HAP-1 (cell line): ENCODE measurements at regions not wholly inside any gene's neighbourhood (a gene's known extent, or its start where the extent isn't known, plus 50 kb on each side); places are given as distances from the start of the nearest gene placed in this dataset.
"Not testable (repeated sequence)": the region's sequence is repeated elsewhere in the genome, so short reads cannot be mapped to it uniquely, and the experiment has no call there.

Experiments used
- DNase-seq, 2 experiments: peaks; one replicate each; pipeline ENCODE4 v3.0.0-alpha.2; 2016 to 2020; ENCODE audit warnings: low spot score in 2 of 2
- H3K27me3 ChIP-seq: fragments of 250-450 bp; sonication (Bioruptor Pico); 2 replicates; pipeline ENCODE4 v1.5.1; 2020; ENCODE audit warnings: low read depth, mild to moderate bottlenecking, moderate library complexity
- H3K36me3 ChIP-seq: fragments of 250-450 bp; sonication (Bioruptor Pico); replicated peaks from 2 replicates; pipeline ENCODE4 v1.5.1; 2020; ENCODE audit warnings: mild to moderate bottlenecking
- H3K4me1 ChIP-seq: fragments of 250-450 bp; sonication (Bioruptor Pico); 2 replicates; pipeline ENCODE4 v1.5.1; 2020; ENCODE audit warnings: mild to moderate bottlenecking
- H3K4me3 ChIP-seq: fragments of 250-450 bp; sonication (Bioruptor Pico); 2 replicates; pipeline ENCODE4 v1.5.1; 2020; ENCODE audit warnings: mild to moderate bottlenecking, moderate library complexity
- H3K9me3 ChIP-seq: fragments of 250-450 bp; sonication (Bioruptor Pico); 2 replicates; pipeline ENCODE4 v1.5.1; 2020; ENCODE audit warnings: mild to moderate bottlenecking, moderate library complexity
- in situ Hi-C: fragments of 300-500 bp; cut with MboI; formaldehyde crosslinking; loops from 3 replicates; pipeline ENCODE4 v1.14.3; 2020; ENCODE audit warnings: low sequenced_read_pairs, inconsistent platforms, mixed read lengths

DNA sequence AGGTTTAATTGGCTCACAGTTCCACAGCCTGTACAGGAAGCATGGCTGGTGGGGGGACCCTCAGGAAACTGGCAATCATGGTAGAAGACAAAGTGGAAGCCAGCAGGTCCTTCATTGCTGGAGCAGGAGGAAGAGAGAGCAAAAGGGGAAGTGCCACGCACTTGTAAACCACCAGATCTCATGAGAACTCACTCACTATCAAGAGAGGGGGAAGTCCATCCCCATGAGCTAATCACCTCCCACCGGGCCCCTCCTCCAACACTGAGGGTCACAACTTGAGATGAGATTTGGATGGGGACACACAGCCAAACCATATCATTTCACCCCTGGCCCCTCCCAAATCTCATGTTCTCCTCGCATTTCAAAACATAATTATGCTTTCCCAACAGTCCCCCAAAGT, 171.9 kb upstream of the CACNA2D1 start:
- no peaks in the 10 kb centered on the region for H3K9me3 ChIP-seq
- no peaks in the 10 kb centered on the region; the same call in 1 of the 2 replicates for H3K27me3 ChIP-seq
- in situ Hi-C loops: loop anchor here (25.0 kb wide), 1 partner anchor 1128 kb away; no protein-coding TSS in a partner anchor
- no peaks in the 10 kb centered on the region for H3K4me1 ChIP-seq
- H3K36me3 ChIP-seq: no peaks in the 10 kb centered on the region
- DNase-seq: no peak
- H3K4me3 ChIP-seq: no peak overlapping the region

DNA sequence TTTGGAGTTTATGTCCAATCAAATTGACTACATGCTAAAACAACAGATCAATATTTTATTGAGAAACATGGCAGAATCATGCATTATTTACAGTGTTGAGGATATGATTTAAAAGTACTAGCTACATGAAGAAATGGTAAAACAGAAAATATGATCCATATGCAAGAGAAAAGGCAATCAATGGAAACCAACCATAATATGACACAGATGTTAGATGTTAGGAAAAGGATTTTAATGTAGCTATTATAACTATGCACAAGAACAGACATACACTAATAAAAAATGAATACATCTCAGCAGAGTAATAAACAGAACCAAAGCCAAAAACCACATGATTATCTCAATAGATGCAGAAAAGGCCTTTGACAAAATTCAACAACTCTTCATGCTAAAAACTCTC, 166.2 kb upstream of the CACNA2D1 start:
- in situ Hi-C loops: loop anchor here (10.0 to 25.0 kb wide), 3 partner anchors 115 to 1122 kb away; no protein-coding TSS in a partner anchor

GRCh38 chr7:82605247-82605864, 161.8 kb upstream of the CACNA2D1 start:
- Histone ChIP-seq H3K27me3 (no peaks in the 10 kb centered on the region), H3K9me3 (no peaks in the 10 kb centered on the region), H3K4me3 (no peak overlapping the region), H3K36me3 (no peaks in the 10 kb centered on the region), H3K4me1 (peaks cover 8% of the 10 kb centered on the region)
- peak; percentile 60 to 64 for DNase-seq
- in situ Hi-C loops: loop anchor here (10.0 to 25.0 kb wide), 3 partner anchors 119 to 1118 kb away; no protein-coding TSS in a partner anchor

More for the DNA sequence above, 166.2 kb upstream of the CACNA2D1 start:
- no peak overlapping the region for H3K4me3 ChIP-seq
- no peaks in the 10 kb centered on the region for H3K27me3 ChIP-seq
- no peaks in the 10 kb centered on the region for H3K4me1 ChIP-seq
- H3K9me3 ChIP-seq: no peaks in the 10 kb centered on the region
- no peaks in the 10 kb centered on the region for H3K36me3 ChIP-seq
- no peak for DNase-seq

- Histone ChIP-seq H3K36me3 (no peaks in the 10 kb centered on the region), H3K4me3 (no peak overlapping the region), H3K27me3 (no peaks in the 10 kb centered on the region), H3K4me1 (peaks cover 16% of the 10 kb centered on the region), H3K9me3 (no peaks in the 10 kb centered on the region)
- DNase-seq: no peak
- in situ Hi-C loops: loop anchor here (10.0 to 25.0 kb wide), 3 partner anchors 123 to 1115 kb away; no protein-coding TSS in a partner anchor
Observed at GRCh38 chr7:82602066-82602465, 158.5 kb upstream of the CACNA2D1 start.

DNA sequence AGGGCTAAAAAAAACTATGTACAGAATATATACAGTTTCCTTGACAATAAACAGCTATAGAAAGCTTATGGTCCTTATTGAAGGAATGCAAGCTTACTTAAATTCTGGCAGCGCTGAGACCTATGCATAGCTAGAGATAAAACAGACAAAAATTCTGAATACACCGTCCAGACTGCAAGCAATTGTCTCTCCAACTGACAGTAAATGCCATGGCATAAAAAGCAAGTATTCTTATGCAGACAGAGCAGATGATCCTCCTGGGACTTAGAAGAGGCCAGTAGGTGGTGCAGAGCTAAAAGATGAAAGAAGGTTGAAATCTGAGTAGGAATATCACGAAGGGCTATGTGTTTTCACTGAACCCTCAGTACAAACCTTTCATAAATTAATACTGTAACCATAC, 157.0 kb upstream of the CACNA2D1 start:
- Histone ChIP-seq H3K4me1 (peaks cover 16% of the 10 kb centered on the region), H3K27me3 (no peaks in the 10 kb centered on the region), H3K4me3 (no peak overlapping the region), H3K36me3 (no peaks in the 10 kb centered on the region), H3K9me3 (no peaks in the 10 kb centered on the region)
- in situ Hi-C loops: loop anchor here (10.0 to 25.0 kb wide), 3 partner anchors 124 to 1113 kb away; no protein-coding TSS in a partner anchor
- peak in 1 of 2 experiments; percentile 57 for DNase-seq

DNA sequence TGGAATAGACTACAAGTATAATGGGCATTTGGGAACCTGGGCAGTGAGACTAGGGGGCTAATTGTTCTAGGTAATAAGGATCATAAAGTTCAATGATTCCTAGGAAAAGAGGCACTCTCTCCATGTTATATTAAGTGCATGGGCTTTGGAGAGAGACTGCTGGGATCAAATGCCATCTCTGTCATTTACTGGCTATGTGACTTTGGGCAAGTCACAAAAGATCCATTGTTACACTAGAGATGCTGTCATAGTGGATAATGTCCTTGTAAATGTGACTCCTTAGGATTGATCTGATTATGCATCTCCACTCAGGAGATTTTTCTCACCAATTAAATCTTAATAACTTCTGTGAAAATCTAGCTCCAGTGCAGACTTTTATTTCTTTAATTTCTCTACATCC, 156.3 kb upstream of the CACNA2D1 start:
- H3K4me3 ChIP-seq: no peak overlapping the region
- H3K4me1 ChIP-seq: peaks cover 16% of the 10 kb centered on the region
- in situ Hi-C loops: loop anchor here (10.0 to 25.0 kb wide), 3 partner anchors 125 to 1113 kb away; no protein-coding TSS in a partner anchor

DNA sequence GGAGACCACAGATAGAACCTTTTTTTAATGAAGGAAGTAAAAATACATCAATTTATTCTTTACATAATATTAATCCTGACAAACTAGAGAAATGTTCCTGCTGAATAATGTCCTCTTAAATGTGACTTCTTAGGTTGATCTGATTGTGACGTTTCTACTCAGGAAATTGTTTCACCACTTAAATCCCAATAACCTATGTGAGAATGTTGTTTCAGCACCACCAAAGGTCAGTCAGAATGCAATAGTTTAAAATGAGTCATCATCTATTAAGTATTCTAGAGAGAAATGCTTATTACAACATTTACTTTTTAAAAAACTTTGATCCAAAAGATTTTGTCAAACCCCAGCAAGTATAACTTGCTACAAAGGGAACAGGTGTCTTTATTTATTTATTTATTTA, 155.4 kb upstream of the CACNA2D1 start:
- DNase-seq: no peak
- Histone ChIP-seq H3K4me1 (peaks cover 16% of the 10 kb centered on the region), H3K9me3 (no peaks in the 10 kb centered on the region), H3K4me3 (no peak overlapping the region), H3K27me3 (no peaks in the 10 kb centered on the region), H3K36me3 (no peaks in the 10 kb centered on the region)
- in situ Hi-C loops: no loop called here

More for the DNA sequence above, 156.3 kb upstream of the CACNA2D1 start:
- Histone ChIP-seq H3K27me3 (no peaks in the 10 kb centered on the region), H3K9me3 (no peaks in the 10 kb centered on the region), H3K36me3 (no peaks in the 10 kb centered on the region)
- peak in 1 of 2 experiments; percentile 35 for DNase-seq

DNA sequence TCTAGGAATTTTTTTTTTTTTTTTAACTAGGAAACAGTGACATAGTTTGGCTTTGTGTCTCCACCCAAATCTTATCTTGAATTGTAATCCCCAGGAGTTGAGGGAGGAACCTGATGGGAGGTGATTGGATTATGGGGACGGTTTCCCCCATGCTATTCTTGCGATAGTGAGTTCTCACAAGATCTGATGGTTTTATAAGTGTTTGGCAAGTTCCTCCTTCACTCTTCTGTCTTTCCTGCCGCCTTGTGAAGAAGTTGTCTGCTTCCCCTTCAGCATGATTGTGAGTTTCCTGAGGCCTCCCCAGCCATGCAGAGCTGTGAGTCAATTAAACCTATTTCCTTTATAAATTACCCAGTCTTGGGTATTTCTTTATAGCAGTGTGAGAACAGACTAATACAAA, 152.2 kb upstream of the CACNA2D1 start:
- in situ Hi-C loops: not testable (repeated sequence)

GRCh38 chr7:82595176-82595575, 151.6 kb upstream of the CACNA2D1 start:
- Histone ChIP-seq H3K4me3 (no peak overlapping the region), H3K36me3 (no peaks in the 10 kb centered on the region), H3K27me3 (no peaks in the 10 kb centered on the region), H3K9me3 (no peaks in the 10 kb centered on the region), H3K4me1 (peaks cover 6% of the 10 kb centered on the region)
- in situ Hi-C loops: no loop called here
- no peak for DNase-seq

More for the DNA sequence above, 152.2 kb upstream of the CACNA2D1 start:
- not testable (repeated sequence) for H3K36me3 ChIP-seq, H3K9me3 ChIP-seq, DNase-seq, H3K4me3 ChIP-seq, H3K27me3 ChIP-seq
- peaks cover 13% of the 10 kb centered on the region for H3K4me1 ChIP-seq

- H3K4me1 ChIP-seq: peaks cover 1% of the 10 kb centered on the region
- H3K9me3 ChIP-seq: no peaks in the 10 kb centered on the region
- no peak overlapping the region for H3K4me3 ChIP-seq
- no peaks in the 10 kb centered on the region for H3K36me3 ChIP-seq
- DNase-seq: no peak
- no peaks in the 10 kb centered on the region for H3K27me3 ChIP-seq
- in situ Hi-C loops: no loop called here
Observed at GRCh38 chr7:82594665-82595064, 151.1 kb upstream of the CACNA2D1 start.

GRCh38 chr7:82593780-82594179, 150.2 kb upstream of the CACNA2D1 start:
- Histone ChIP-seq H3K36me3 (no peaks in the 10 kb centered on the region), H3K4me3 (no peak overlapping the region), H3K9me3 (no peaks in the 10 kb centered on the region), H3K4me1 (no peaks in the 10 kb centered on the region), H3K27me3 (no peaks in the 10 kb centered on the region)
- no peak for DNase-seq
- in situ Hi-C loops: no loop called here

DNA sequence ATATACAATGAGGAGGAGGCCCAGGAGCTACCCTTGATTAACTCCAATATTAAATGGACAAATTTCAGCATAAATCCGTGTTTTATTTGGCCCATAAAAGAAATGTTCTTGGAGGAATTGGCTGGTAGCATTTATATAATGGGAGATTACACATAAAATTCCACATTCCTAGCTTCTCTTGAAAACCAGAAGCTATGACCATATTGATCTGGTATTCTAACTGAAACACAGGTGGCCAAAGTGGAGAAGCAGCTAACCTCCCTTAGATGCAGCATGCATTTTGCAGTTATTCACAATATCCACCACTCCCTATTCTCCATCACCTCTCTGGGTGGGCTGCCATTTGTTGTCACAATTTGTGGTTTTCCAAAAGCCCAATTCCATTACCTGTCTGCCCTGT, 148.8 kb upstream of the CACNA2D1 start:
- Histone ChIP-seq H3K9me3 (no peaks in the 10 kb centered on the region), H3K4me3 (no peak overlapping the region), H3K27me3 (no peaks in the 10 kb centered on the region), H3K4me1 (no peaks in the 10 kb centered on the region), H3K36me3 (no peaks in the 10 kb centered on the region)
- DNase-seq: no peak
- in situ Hi-C loops: no loop called here

DNA sequence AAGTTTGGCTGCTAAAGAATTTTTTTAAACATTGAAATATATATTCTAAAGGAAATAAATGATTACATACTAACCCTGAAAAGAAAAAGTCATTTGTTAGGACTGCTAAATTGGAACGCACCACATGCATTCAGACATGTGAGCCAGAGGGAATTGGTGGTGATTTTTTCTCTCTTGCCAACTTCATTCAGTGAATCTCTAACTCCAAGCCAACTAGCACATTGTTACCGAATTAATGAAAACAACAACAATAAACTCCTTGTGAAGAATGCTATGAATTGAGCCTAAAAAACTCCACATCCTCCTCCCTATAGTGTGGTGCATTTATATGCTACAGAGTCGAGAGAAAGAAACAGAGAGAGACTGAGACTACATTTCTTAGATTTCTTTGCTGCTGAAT, 135.5 kb upstream of the CACNA2D1 start:
- Histone ChIP-seq H3K36me3 (no peaks in the 10 kb centered on the region), H3K27me3 (peaks cover 3% of the 10 kb centered on the region; the same call in 1 of the 2 replicates), H3K4me1 (no peaks in the 10 kb centered on the region), H3K9me3 (no peaks in the 10 kb centered on the region), H3K4me3 (no peak overlapping the region)
- no peak for DNase-seq
- in situ Hi-C loops: loop anchor here (10.0 kb wide), 2 partner anchors 344 to 534 kb away; no protein-coding TSS in a partner anchor

DNA sequence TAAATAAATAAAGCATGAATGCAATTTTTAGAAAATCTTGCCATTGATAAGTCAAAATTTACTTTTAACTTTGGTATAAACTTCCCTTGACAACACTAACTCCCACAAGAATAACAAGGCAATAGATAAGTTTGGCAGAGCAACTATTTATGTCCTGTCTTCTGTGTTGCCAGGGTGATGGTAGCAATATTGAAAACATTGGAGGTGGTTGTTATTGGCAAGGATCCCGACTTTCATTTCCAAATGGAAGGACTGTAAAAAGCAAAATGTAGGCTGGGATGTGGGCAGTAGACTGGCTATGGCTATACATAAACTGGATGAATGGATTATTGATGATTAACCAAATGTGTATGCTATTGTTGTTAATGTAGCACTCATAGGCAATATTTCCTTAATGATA, 134.9 kb upstream of the CACNA2D1 start:
- Histone ChIP-seq H3K27me3 (peaks cover 3% of the 10 kb centered on the region; the same call in 1 of the 2 replicates), H3K4me1 (no peaks in the 10 kb centered on the region), H3K9me3 (no peaks in the 10 kb centered on the region), H3K36me3 (no peaks in the 10 kb centered on the region), H3K4me3 (no peak overlapping the region)
- no peak for DNase-seq
- in situ Hi-C loops: loop anchor here (10.0 kb wide), 2 partner anchors 344 to 534 kb away; no protein-coding TSS in a partner anchor
